IPS-18c (cell line): ENCODE measurements at regions not wholly inside any gene's neighbourhood (a gene's known extent, or its start where the extent isn't known, plus 50 kb on each side); places are given as distances from the start of the nearest gene placed in this dataset.

Source experiments
- H3K4me3 ChIP-seq: 2 replicates; pipeline ENCODE4 v1.7.0; 2013; ENCODE audit warnings: low read depth, mild to moderate bottlenecking, low read length, moderate library complexity; ENCODE audit not compliant: insufficient read depth
- H3K9me3 ChIP-seq: one replicate; pipeline ENCODE4 v1.6.1; 2013; ENCODE audit warnings: mild to moderate bottlenecking, low read length, moderate library complexity; ENCODE audit not compliant: control insufficient read depth, insufficient read depth

GRCh38 chr12:113766131-113766878, 199.8 kb downstream of the RBM19 start:
- no peak overlapping the region for H3K4me3 ChIP-seq
- no peaks in the 10 kb centered on the region for H3K9me3 ChIP-seq

- Histone ChIP-seq H3K9me3 (no peaks in the 10 kb centered on the region), H3K4me3 (no peak overlapping the region)
Observed at GRCh38 chr12:113764661-113765060, 201.5 kb downstream of the RBM19 start.

GRCh38 chr12:113762882-113763816, 203.0 kb downstream of the RBM19 start:
- Histone ChIP-seq H3K9me3 (no peaks in the 10 kb centered on the region), H3K4me3 (no peak overlapping the region)

GRCh38 chr12:113762155-113762881, 203.8 kb downstream of the RBM19 start:
- Histone ChIP-seq H3K4me3 (no peak overlapping the region), H3K9me3 (no peaks in the 10 kb centered on the region)

- no peaks in the 10 kb centered on the region for H3K9me3 ChIP-seq
Observed at GRCh38 chr12:113759135-113759534, 207.0 kb downstream of the RBM19 start.

GRCh38 chr12:113758165-113758924, 207.8 kb downstream of the RBM19 start:
- H3K9me3 ChIP-seq, result no peaks in the 10 kb centered on the region
- no peak overlapping the region for H3K4me3 ChIP-seq

More at GRCh38 chr12:113759135-113759534, 207.0 kb downstream of the RBM19 start:
- no peak overlapping the region for H3K4me3 ChIP-seq

GRCh38 chr12:113757221-113758002, 208.7 kb downstream of the RBM19 start:
- no peak overlapping the region for H3K4me3 ChIP-seq
- H3K9me3 ChIP-seq, result no peaks in the 10 kb centered on the region

GRCh38 chr12:113756609-113757008, 209.5 kb downstream of the RBM19 start:
- Histone ChIP-seq H3K9me3 (peaks cover 3% of the 10 kb centered on the region), H3K4me3 (no peak overlapping the region)

- Histone ChIP-seq H3K9me3 (peaks cover 3% of the 10 kb centered on the region), H3K4me3 (no peak overlapping the region)
Observed at GRCh38 chr12:113755098-113755497, 211.0 kb downstream of the RBM19 start.

- peaks cover 3% of the 10 kb centered on the region for H3K9me3 ChIP-seq
- H3K4me3 ChIP-seq, result no peak overlapping the region
Observed at GRCh38 chr12:113751513-113751912, 214.6 kb downstream of the RBM19 start.

- peaks cover 3% of the 10 kb centered on the region for H3K9me3 ChIP-seq
- H3K4me3 ChIP-seq, result no peak overlapping the region
Observed at GRCh38 chr12:113749433-113749815, 216.7 kb downstream of the RBM19 start.

- no peak overlapping the region for H3K4me3 ChIP-seq
Observed at GRCh38 chr12:113748707-113749432, 217.3 kb downstream of the RBM19 start.

GRCh38 chr12:113747017-113747416, 219.1 kb downstream of the RBM19 start:
- Histone ChIP-seq H3K9me3 (peaks cover 2% of the 10 kb centered on the region), H3K4me3 (no peak overlapping the region)

More at GRCh38 chr12:113748707-113749432, 217.3 kb downstream of the RBM19 start:
- H3K9me3 ChIP-seq, result peaks cover 3% of the 10 kb centered on the region

- Histone ChIP-seq H3K9me3 (no peaks in the 10 kb centered on the region), H3K4me3 (no peak overlapping the region)
Observed at GRCh38 chr12:113744802-113745395, 221.2 kb downstream of the RBM19 start.

GRCh38 chr12:113742801-113743200, 223.3 kb downstream of the RBM19 start:
- no peaks in the 10 kb centered on the region for H3K9me3 ChIP-seq
- no peak overlapping the region for H3K4me3 ChIP-seq
